HG03139 (cell line): ENCODE measurements at regions not wholly inside any gene's neighbourhood (a gene's known extent, or its start where the extent isn't known, plus 50 kb on each side); places are given as distances from the start of the nearest gene placed in this dataset.
"Not testable (repeated sequence)": the region's sequence is repeated elsewhere in the genome, so short reads cannot be mapped to it uniquely, and the experiment has no call there.

Source experiments
- ATAC-seq: cut with Tn5 transposase; IDR thresholded peaks from one replicate; pipeline ENCODE4 v1.9.1; 2021; ENCODE audit not compliant: unreplicated experiment

DNA sequence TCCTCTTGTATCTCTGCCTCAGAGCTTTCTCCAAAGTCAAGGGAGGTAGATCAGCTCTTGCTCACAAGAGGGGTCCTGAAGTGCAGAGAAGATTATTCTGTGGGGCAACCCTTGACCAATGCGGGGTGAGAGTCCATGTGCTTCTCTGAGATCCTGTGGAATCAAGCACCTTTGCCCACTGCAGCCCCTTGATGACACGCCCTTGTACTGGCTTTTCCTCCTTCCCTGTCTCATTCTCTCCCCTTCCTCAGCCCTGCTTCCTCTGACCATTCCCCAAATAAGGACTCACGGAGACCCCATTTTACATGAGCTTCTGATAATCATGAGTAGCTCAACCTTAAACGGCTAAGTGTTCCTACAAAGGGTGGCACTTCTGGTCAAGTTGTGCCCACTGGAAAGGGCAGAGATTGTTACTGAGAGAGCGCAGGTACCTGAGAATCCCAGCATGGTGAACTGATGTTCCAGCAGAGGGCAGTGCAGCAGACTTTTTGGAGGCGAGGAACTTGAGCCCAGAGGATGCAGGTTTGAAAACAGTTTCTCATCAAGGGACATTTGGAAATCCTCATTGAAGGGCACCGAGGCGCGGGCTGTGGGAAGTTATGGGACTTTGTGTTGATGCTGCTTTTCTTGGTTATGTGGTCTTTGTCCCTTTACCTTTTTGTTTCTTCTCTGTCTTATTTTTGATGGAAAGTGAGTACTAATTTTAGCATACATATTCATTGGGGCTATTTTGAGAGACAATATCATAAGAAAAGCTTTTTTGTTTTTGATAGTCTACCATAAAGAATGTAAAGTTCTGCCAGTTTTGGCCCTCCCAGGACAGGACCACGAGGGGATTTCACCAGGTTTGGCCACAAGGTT, 201.3 kb downstream of the RBM46 start:
- ATAC-seq, result peak; percentile 54

DNA sequence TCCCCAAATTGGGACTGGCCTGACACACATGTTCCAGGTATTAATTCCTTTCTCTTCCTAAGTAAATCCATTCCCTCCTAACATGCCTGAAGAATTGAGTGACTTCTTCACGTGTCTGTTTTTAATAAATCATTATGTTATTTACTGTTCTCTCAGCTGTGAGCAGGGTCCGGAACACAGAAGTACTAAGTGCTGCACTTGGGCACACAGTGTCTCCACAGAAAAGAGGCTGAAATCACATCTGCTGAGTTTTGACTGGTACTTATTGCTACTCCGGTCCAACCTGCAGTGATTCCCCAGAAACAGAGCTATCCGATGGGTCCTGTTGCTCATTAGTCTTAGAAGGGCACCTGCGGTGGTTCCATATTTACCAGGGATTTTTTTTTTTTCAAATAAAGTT, 202.6 kb downstream of the RBM46 start:
- no peak for ATAC-seq

GRCh38 chr4:154984148-154984547, 203.1 kb downstream of the RBM46 start:
- ATAC-seq, result peak; percentile 91

GRCh38 chr4:154984616-154985015, 203.5 kb downstream of the RBM46 start:
- ATAC-seq, result no peak

GRCh38 chr4:154985673-154986072, 204.6 kb downstream of the RBM46 start:
- no peak for ATAC-seq

GRCh38 chr4:154988511-154988910, 207.4 kb downstream of the RBM46 start:
- no peak for ATAC-seq

DNA sequence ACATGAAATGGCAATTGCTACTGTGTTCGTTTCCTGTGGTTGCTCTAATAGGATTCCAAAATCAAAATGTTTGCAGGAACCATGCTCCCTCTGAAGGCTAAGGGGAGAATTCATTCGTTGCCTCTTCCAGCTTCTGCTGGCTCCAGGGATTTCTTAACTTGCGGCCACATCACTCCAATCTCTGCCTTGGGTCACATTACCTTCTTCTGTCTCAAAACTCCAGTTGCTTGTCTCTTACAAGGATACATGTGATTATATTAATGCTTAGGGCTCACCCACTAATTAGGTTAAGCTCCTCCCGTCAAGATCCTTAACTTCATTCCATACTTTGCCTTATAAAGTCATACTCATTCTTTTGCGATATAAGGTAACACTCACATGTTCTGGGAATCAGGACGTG, 208.4 kb downstream of the RBM46 start:
- no peak for ATAC-seq

DNA sequence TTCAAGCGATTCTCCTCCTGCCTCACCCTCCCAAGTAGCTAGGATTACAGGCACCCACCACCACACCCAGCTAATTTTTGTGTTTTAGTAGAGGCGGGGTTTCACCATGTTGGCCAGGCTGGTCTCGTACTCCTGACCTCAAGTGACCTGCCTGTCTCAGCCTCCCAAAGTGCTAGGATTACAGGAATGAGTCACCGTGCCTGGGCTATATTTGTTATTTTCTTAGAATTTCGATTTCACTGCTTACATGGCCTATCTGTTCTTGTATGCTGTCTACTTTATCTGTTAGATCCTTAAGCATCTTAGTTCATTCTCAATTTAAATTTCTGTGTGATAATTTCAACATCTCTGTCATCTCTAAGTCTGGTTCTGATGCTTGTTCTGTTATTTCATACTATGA, 210.6 kb upstream of the NPY2R start:
- ATAC-seq, result not testable (repeated sequence)

DNA sequence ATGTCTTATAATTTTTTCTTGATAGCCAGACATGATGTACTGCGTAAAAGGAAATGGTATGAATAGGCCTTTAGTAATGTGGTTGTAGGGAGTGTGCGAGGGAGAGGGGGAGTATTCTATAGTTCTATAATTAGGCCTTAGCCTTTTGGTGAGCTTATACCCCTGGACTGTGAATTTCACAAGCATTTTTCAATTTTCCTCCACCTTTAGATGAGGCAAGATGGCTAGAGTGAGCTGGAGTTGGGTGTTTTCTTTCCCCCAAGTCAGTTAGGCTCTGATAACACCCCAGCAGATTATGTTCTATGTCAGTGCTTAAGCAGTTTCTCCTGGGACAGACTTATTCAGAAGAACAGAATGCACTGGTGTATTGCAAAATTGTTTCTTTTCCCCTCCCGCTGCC, 210.2 kb upstream of the NPY2R start:
- no peak for ATAC-seq

- no peak for ATAC-seq
Measured at GRCh38 chr4:154998773-154999172, 209.7 kb upstream of the NPY2R start.

DNA sequence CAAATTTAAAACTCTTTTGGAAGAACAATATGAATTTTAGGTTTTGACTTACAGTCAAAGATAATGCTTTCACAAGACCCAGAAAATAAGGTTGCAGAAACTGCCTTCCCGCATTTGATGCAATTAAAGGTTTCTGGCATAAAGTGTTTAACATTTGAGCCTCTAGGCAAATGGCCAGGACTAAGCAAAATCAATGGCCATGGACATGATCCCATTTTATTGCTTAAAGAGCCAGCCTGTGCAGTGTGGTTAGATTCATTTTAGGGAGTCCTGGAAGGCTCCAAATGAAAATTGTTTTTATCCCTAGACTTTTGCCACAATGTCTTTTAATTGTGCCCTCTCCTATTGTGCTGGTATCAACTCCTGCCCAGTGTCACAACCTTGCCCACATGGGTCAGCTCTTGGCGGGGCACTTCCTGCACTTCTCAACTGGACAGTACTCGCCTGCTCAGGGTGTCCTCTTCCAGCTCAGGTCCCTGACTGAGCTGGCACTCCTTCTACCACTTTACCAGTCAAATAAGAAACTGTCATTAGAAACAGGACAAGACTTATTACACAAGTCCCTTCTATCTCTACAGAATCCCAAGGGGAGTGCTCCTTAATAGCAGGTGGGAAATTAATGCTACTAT, 208.4 kb upstream of the NPY2R start:
- ATAC-seq, result no peak

DNA sequence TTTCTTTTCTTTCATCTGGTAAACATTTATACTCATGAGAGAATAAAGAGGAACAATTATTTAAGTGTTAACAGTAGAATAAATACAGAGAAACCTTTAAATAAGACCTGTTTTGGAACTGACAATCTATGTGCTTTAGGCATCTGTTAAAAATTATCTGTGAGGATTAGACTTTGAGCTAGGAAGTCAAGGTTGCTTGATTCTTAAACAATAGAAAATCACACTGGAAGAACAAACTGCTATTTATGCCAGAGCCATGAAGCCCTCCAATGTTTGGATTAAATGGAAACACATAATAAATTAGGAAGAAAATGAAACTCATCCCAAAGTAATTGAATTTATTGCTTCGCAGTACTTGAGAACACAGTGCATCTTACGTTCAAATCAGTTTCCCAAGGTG, 207.2 kb upstream of the NPY2R start:
- no peak for ATAC-seq

DNA sequence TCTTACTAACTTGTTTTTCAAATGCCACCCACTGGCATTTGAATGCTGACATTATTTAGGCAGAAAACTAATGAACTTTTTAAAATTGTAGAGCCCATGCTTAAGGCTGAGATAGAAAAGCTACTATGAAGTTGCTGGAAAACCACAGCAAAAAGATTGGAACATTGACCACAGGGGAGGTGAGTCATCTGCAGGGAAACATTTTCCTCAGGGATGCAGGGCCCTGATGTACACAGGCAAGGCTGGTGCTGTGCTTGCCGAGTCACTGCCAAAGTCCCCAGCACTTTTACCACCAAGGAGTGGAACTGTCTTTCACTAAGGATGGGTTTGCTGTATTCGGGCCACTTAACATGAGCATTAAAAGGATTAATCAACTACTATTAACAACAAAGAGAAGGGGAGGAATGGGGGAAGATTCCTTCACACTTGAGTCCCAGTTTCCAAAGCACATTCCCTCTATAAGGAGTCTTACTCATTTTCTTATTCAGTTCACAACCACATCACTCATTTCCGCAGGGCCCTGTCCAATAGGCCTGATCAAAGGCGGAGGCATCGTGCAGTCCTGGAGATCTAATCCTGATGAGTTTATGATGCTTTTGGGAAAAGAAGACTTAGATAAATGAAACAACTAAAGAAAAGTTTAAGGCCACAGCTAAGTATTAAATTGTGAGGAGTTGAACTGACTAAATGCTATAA, 202.9 kb upstream of the NPY2R start:
- ATAC-seq, result no peak

DNA sequence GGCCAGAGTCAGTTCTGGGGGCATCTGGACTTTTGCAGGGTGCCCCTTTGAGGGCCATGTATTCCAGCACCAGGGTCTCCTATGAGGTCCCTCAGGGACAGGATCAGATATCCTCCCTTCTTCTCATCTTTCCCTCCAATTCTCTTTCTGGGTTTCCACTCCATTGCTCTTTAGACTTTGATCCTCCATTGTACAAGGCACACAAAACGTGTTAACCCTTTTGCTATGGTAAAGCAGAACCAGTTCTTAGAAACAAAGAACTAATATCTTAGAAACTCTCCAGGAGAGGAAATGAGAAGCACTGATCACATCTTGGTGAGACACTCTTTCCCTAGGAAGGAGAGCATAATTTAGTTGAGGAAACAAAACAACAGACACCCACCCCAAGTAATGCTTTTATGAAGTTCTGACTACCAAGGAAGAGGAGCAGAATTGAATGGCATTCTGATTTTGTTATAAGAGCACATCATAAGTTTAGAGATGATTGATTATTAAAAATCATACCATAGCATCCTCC, 200.7 kb upstream of the NPY2R start:
- ATAC-seq, result no peak

DNA sequence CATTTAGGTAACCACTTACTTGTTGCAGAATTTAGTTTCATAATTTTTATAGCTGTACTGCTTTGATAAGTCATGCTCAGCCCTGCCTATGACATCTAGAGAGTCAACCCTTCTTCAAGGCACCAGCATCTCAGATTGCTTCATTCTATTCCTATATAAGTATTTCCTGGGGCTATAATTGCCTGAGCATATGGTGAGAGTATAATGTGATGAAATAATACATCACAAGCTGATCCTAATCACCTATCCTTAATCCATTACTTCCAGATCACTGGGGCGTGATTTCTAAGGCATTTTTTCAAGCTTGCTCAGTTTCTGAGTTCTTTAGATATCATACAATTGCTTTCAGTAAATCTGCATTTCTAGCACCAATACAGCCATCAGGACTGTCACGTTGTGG, 200.0 kb upstream of the NPY2R start:
- ATAC-seq, result no peak

- ATAC-seq, result no peak
Measured at GRCh38 chr4:155009288-155009687, 199.1 kb upstream of the NPY2R start.

DNA sequence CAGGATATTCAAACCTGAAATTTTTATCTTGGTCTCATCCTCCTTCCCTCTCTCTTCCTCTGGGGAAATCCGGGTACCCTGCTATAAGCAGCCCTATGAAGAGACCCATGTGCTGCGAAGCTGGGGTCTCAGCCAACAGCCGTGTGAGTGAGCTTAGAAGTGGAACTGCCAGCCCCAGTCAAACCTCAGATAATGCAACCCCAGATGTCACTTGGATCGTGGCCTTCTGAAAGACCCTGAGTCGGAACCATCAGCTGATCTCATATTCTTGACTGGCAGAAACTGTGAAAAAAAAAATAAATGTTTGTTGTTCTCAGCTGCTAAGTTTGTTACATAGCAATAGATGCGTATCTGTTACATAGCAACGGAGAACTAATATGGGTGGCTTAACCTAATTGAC, 198.1 kb upstream of the NPY2R start:
- ATAC-seq, result no peak

GRCh38 chr4:155011163-155011780, 197.2 kb upstream of the NPY2R start:
- no peak for ATAC-seq

DNA sequence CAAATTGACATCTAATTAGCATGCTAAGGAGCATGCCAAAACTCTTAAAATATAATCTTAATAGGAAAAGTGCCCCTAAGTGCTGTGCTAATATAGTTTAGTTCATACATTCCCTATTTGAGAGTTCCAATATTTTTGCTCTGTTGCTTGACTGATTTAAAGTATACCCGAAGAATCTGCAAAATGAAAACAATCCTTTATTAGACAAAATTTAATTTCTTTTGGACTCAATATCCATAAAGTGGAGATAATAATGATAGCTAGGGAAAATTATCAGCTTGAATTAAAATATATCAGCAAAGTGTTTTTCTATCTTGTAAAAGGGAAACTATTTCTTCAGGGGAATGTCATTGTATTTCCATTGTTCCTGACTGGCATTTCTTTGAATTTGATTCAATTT, 196.0 kb upstream of the NPY2R start:
- ATAC-seq, result no peak

GRCh38 chr4:155017426-155017825, 191.0 kb upstream of the NPY2R start:
- ATAC-seq, result no peak

- ATAC-seq, result no peak
Measured at GRCh38 chr4:155025762-155026457, 182.5 kb upstream of the NPY2R start.
